Fibroblast of pulmonary artery (primary cell): ENCODE measurements at regions not wholly inside any gene's neighbourhood (a gene's known extent, or its start where the extent isn't known, plus 50 kb on each side); places are given as distances from the start of the nearest gene placed in this dataset.

Source experiments
- DNase-seq: peaks from one replicate; pipeline ENCODE4 v3.0.0-alpha.2; 2010; ENCODE audit warnings: low read depth
- H3K4me3 ChIP-seq: replicated peaks from 2 replicates; pipeline ENCODE4 v1.5.1; 2011; ENCODE audit warnings: low read depth, mild to moderate bottlenecking, control low read depth, low read length, moderate library complexity
- TF ChIP-seq, protein P1 (sequence below): IDR thresholded peaks from 2 replicates; pipeline ENCODE4 v1.5.1; 2011; ENCODE audit warnings: mild to moderate bottlenecking, control low read depth, low read length, inconsistent platforms; ENCODE audit errors: missing control alignments

DNA sequence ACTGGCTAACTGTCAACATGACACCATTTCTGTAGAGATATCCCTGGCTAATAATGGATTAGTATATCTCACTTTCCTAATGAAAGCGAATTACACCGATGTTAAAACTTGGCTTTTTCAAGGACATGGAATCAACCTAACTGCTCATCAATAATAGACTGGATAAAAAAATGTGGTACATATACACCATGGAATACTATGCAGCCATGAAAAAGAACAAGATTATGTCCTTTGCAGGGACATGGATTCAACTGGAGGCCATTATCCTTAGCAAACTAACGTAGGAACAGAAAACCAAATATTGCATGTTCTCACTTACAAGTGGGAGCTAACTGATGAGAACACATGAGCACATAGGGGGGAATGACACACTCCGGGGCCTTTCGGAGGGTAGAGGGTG is 62.6 kb downstream of the ZIC1 start:
- H3K4me3 ChIP-seq: no peak overlapping the region
- DNase-seq: no peak
- TF ChIP-seq, protein P1, sequence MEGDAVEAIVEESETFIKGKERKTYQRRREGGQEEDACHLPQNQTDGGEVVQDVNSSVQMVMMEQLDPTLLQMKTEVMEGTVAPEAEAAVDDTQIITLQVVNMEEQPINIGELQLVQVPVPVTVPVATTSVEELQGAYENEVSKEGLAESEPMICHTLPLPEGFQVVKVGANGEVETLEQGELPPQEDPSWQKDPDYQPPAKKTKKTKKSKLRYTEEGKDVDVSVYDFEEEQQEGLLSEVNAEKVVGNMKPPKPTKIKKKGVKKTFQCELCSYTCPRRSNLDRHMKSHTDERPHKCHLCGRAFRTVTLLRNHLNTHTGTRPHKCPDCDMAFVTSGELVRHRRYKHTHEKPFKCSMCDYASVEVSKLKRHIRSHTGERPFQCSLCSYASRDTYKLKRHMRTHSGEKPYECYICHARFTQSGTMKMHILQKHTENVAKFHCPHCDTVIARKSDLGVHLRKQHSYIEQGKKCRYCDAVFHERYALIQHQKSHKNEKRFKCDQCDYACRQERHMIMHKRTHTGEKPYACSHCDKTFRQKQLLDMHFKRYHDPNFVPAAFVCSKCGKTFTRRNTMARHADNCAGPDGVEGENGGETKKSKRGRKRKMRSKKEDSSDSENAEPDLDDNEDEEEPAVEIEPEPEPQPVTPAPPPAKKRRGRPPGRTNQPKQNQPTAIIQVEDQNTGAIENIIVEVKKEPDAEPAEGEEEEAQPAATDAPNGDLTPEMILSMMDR: no peak

DNA sequence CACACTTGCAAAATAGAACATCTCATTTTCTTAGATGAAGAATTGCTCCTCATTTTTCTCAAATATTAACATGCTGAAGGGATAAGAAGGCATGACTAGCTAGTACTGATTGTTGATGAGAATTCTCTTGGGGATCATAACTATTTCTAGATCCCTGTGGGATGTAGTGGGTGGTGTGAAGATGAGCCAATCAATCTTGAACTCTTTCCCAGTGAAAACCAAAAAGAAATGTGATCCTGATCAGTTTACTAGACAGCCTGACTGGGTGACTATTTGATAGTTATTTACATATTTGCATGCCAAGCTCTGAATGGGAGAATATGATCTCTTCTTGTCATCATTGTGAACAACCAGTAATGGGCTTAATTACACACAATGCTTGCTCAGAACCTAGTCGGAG is 63.7 kb downstream of the ZIC1 start:
- TF ChIP-seq, protein P1: no peak
- DNase-seq: no peak
- H3K4me3 ChIP-seq: no peak overlapping the region

DNA sequence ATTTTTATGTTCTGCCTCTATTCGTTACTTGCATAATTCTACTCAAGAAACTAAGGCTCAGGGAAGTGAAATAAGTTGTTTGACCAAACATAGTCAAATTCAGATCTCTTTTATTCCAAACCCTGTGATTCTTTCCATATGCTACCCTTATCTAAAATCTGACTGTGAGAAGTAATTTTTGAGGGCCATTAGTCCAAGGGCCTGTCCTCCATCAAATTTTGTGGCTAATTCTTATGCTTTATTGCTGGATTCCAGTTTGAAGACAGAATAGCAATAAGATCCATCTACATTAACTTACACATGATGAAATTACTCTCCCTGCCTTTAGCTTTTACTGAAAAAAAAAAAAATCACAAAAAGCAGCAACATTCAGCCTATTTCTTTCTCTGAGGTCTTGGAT is 74.0 kb downstream of the ZIC1 start:
- TF ChIP-seq, protein P1: no peak
- no peak for DNase-seq
- no peak overlapping the region for H3K4me3 ChIP-seq

DNA sequence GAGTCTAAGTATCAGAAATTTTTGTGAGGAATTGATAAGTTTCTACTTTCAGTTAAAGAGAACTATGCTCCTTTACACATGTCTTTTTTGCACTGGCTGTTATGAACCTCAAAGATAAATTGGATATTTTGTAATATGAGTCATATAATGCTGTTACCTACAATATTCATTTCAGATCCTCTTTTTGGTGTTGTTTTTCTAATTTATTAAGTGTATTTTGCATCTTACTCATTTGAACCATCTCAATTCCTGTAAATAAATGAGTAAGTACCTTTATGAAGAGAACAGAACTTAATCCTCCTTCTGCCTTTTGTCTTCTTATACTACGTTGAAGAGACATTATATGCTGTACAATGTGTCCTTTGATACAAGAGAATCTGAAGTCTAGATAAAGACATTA is 74.4 kb downstream of the ZIC1 start:
- no peak overlapping the region for H3K4me3 ChIP-seq
- DNase-seq: no peak
- TF ChIP-seq, protein P1: no peak

DNA sequence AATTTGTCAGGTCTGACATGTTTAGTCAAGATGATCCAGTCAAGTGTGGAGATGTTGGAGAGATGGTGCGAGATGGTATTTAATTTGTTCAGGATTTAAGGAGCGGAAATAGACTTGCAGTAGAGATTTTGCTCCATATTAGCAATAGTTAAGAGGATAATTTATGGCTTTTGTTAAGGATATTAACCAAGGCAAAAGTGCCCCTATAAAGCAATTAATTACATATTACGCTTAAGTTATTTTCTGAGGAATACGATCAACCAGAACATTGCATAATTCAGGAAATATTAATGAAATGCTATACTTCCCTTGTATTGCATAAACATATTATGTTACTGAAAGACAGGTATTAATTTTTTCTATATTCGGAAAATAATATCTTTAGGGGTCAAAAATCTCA is 83.9 kb downstream of the ZIC1 start:
- H3K4me3 ChIP-seq: no peak overlapping the region
- DNase-seq: no peak
- TF ChIP-seq, protein P1: no peak

DNA sequence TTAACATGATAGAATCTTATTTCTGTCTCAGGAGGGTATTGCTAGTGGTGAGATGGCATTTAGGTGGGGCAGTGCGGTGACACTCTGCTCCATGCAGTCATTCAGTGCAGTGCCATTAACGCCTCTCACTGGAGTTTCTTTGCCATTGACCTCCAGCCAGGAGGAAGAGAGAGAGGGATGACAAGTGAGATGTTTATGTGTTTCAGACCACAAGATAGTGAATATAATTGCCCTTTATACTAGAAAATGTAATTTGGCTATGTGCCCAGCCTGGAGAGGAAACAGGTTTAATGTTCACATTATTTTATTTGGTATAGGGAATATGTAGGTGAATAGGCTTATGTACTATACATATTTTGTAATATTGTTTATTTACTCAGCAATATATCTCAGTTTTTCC is 84.5 kb downstream of the ZIC1 start:
- no peak for DNase-seq
- H3K4me3 ChIP-seq: no peak overlapping the region
- TF ChIP-seq, protein P1: no peak

DNA sequence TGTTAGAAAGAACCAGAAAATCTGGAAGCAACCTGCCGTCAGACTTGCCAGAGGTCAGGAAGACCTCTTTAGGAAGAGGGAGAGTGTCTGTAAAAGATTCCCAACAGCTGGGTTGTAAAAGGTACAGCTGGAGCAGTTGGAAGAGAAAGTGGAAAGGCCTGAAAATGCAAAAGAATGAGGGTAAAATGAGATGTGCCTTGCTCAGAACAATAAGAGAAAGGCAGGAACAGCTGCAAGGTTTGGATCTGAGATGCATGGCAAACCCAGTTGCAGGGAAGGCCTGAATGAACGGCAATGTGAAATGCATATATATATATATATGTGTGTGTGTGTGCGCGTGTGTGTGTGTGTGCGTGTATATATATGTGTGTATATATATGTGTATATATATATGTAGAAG is 88.1 kb downstream of the ZIC1 start:
- no peak for DNase-seq
- TF ChIP-seq, protein P1: no peak
- no peak overlapping the region for H3K4me3 ChIP-seq
